GM10847 (cell line): ENCODE measurements at regions not wholly inside any gene's neighbourhood (a gene's known extent, or its start where the extent isn't known, plus 50 kb on each side); places are given as distances from the start of the nearest gene placed in this dataset.

ENCODE experiments used
- POLR2A ChIP-seq: IDR thresholded peaks from 2 replicates; pipeline ENCODE4 v1.6.1; 2011; ENCODE audit not compliant: insufficient read length; ENCODE audit errors: extremely low read depth

DNA sequence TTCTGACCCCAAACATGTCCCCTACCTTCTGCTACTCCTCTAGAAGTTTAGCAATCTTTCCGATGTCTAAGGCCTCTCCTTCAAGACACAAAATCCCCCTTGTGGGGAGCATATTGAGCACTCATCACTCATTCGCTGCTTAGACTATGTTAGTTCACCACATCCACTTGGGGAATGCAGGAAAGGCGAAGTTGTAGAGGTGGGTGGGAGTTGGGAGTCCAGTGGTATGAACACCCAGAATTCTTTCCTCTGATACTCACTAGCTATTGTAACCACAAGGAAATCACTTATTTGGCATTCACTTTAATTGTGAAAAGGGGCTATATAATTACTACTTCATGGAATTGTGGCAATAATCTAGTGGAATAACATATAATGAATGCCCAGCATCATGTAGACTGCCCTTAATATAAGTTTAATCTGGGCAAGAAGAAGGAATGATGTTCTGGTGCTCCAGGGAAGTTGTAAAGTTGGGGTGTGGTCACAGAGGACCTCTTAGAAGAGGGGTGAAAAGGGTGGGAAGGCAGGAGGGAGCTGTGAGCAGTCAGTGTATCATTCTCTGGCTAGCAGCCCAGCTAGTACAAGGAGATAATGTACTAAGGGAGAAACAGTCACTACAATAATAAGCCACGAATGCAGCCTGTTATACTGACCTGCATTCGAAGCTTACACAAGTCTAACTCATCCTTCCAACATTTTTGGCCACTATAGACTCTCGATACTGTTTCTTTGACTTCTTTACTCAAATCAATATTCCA, 468.2 kb upstream of the DIPK2B start:
- TF ChIP-seq POLR2A, result no peak

GRCh38 chrX:45667666-45668065, 467.0 kb upstream of the DIPK2B start:
- TF ChIP-seq POLR2A, result no peak

- no peak for TF ChIP-seq POLR2A
Observed at GRCh38 chrX:45664727-45665290, 464.1 kb upstream of the DIPK2B start.

DNA sequence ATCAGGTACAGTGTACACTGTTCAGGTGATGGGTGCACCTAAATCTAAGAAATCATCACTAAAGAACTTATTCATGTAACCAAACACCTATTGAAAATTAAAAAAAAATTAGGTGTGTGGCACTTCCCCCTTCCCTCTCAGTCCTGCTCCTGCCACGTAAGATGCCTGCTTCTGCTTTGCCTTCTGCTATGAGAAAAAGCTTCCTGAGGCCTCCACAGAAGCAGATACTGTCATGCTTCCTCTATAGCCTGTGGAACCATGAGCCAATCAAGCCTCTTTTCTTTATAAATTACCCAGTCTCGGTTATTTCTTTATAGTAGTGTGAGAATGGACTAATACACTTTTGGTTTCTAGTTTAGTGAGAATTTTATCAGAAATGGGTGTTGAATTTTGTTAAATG, 459.8 kb upstream of the DIPK2B start:
- no peak for TF ChIP-seq POLR2A

DNA sequence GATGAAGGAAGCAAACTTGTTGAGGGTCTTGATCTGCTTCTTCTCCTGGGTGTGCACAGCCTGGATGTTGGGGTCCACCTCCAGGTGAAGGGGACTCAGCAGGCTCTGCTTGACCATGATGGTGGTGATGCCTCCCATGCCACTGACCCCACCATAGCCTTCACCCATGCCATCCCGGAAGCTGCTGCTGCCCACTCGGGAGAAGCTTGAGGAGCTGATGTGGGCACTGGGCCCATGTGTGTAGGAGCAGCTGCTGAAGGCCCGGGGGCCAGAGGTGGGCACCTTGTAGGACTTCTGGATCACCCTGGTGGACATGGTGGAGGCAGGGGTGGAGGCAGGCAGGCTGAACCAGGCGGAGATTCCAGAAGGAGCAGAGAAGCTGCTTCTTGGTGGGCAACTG, 432.7 kb upstream of the DIPK2B start:
- no peak for TF ChIP-seq POLR2A

GRCh38 chrX:45632506-45632905, 431.8 kb upstream of the DIPK2B start:
- no peak for TF ChIP-seq POLR2A

- no peak for TF ChIP-seq POLR2A
Observed at GRCh38 chrX:45630078-45630477, 429.4 kb upstream of the DIPK2B start.

DNA sequence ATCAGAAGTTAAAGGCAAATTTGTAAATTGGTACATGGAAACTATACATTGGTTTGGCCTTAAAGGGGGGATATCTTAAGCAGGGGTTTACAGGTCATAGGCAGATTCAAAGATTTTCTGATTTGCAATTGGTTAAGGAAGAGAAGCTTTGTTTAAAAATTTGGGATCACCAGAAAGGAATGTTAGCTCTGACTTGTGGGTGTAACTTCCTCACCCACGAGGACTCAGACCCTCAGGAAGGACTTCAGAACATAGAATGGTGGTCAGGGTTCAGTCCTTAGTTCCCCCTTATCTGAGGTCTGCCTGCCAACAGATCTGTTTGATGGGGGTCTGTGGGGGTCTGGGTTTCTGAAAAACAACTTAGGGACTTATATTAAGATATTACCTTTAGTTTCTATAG, 427.4 kb upstream of the DIPK2B start:
- no peak for TF ChIP-seq POLR2A

GRCh38 chrX:45623266-45623665, 422.6 kb upstream of the DIPK2B start:
- no peak for TF ChIP-seq POLR2A

GRCh38 chrX:45622538-45622937, 421.9 kb upstream of the DIPK2B start:
- TF ChIP-seq POLR2A, result no peak

DNA sequence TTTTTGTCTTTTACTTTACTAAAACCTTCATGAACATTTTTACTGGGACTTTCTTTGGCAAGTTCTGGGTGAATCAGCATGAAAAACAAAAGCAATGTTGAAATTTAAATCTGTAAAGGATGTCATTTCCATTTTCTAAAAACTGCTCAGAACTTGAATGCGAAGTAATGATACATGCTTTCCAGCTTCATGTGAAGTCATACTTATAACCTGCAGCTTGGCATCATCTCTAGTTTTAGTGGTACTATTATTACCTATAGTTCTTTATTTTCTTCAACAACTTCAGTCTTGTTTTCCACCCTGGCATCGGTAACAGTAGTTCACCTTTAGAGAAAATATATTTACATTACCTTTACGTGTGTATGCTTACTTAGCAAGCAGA, 421.4 kb upstream of the DIPK2B start:
- TF ChIP-seq POLR2A, result no peak

DNA sequence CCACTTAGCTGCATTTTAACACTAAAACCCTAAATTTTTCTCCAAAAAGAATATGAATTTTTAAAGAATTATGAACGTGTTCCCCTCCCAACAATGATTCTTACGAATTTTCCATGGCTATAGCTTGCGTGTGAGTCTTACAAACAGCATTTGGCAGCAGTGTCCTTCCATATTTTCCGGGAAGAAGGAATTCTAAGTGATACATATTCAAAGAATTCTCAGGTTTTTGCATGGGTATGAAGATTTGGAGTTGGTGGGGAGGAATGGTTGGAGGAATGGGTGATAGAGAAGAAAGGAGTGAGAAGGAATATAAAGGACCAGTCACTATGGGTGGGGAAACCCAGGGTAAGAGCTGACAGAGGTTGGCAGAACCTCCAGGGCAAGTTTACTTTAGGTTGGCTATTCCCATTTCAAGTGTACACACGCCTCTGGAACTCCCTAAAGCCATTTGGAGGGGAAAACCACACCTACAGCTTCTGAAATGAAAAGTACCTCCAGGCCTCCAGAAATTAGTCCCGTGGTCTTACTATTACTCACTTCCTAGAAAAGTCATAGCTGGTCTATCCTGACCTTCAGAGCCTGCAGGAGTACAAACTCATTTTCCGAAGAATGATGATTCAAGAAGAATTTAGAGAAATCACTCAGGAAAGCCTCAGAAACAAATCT, 420.8 kb upstream of the DIPK2B start:
- no peak for TF ChIP-seq POLR2A

- TF ChIP-seq POLR2A, result no peak
Observed at GRCh38 chrX:45619290-45619689, 418.6 kb upstream of the DIPK2B start.

DNA sequence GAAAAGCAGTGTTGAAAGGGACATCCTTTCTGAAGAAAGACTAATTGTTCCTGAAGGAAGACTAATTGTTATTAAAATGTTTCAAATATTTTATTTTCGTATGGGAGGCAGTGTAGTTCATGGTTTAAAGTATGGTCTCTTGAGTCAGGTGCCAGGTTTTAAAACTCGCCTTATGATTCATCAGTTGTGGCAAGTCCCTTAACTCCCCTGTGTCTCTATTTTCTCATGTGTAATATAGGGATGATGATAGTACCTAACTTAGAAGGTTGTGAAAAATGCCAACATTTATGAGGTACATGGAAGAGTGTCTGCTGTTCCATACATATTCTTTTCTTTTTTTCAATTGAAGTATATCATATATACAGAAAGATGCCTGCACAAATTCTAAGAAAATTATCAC, 414.2 kb upstream of the DIPK2B start:
- TF ChIP-seq POLR2A, result no peak

GRCh38 chrX:45602151-45602550, 401.5 kb upstream of the DIPK2B start:
- no peak for TF ChIP-seq POLR2A

DNA sequence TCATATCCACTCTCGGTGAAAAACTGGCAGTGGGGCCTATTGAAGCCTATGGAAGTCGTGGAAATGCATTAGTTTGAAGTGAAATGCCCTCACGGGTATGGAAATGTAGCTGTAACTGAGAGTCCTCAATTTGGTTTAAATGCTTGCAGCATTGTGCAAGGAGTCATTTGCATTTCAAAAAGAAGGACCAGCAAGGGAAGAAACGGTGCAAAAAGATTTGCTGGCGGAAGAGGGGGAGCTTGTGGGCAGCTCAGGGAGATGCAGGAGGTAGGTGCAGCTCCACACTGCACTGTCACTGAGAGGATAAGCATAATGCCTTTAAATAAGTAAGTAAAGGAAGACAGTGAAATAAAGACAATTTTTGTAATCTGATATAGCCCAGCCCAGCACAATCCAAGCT, 400.4 kb upstream of the DIPK2B start:
- no peak for TF ChIP-seq POLR2A
